ENCODE measurements at regions not wholly inside any gene's neighbourhood (a gene's known extent, or its start where the extent isn't known, plus 50 kb on each side); places are given as distances from the start of the nearest gene placed in this dataset.

GRCh38 chr14:44589180-44589579 is 82.1 kb upstream of the FSCB start:
- Histone ChIP-seq H3K27me3 (ENCODE audit: control insufficient read depth, insufficient read depth, low read length) (no peaks in the 10 kb centered on the region), H3K36me3 (replicated peaks; ENCODE audit: control insufficient read depth, insufficient read depth, low read length) (no peaks in the 10 kb centered on the region), H3K4me3 (ENCODE audit: insufficient read depth, low read depth, low read length) (no peak overlapping the region)
- no peak for DNase-seq

GRCh38 chr14:44586910-44587309 is 79.8 kb upstream of the FSCB start:
- Histone ChIP-seq H3K36me3 (replicated peaks; ENCODE audit: control insufficient read depth, insufficient read depth, low read length) (no peaks in the 10 kb centered on the region), H3K4me3 (ENCODE audit: insufficient read depth, low read depth, low read length) (no peak overlapping the region), H3K27me3 (ENCODE audit: control insufficient read depth, insufficient read depth, low read length) (no peaks in the 10 kb centered on the region)
- DNase-seq: no peak

DNA sequence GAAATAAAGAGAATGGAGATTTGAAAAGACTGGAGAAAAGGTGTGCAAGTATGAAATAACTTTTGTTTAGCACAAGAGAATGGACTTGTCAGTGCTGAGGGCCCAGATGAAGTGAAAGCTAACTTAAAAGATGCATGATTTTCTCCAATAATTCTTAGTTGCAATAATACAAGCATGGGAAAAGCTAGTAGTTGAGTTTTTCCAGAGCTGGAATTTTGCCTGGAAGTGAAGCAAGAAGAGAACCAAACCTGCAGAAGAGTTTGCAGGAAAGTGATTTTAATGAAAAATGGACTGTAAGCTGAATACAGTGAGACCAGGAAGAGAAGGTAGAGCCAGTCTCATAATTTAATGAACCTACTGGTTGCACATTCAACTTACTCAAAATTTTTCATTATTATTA is 69.3 kb upstream of the FSCB start:
- Histone ChIP-seq H3K36me3 (replicated peaks; ENCODE audit: control insufficient read depth, insufficient read depth, low read length) (no peaks in the 10 kb centered on the region), H3K4me3 (ENCODE audit: insufficient read depth, low read depth, low read length) (no peak overlapping the region), H3K27me3 (ENCODE audit: control insufficient read depth, insufficient read depth, low read length) (no peaks in the 10 kb centered on the region)
- DNase-seq: no peak

GRCh38 chr14:44567997-44568396 is 60.9 kb upstream of the FSCB start:
- DNase-seq: no peak
- Histone ChIP-seq H3K4me3 (ENCODE audit: insufficient read depth, low read depth, low read length) (no peak overlapping the region), H3K36me3 (replicated peaks; ENCODE audit: control insufficient read depth, insufficient read depth, low read length) (no peaks in the 10 kb centered on the region), H3K27me3 (ENCODE audit: control insufficient read depth, insufficient read depth, low read length) (no peaks in the 10 kb centered on the region)

- no peaks in the 10 kb centered on the region for H3K27me3 ChIP-seq (ENCODE audit: control insufficient read depth, insufficient read depth, low read length)
- no peak overlapping the region for H3K4me3 ChIP-seq (ENCODE audit: insufficient read depth, low read depth, low read length)
- H3K36me3 ChIP-seq (replicated peaks; ENCODE audit: control insufficient read depth, insufficient read depth, low read length): no peaks in the 10 kb centered on the region
- no peak for DNase-seq
Observed at GRCh38 chr14:44565968-44566367, 58.9 kb upstream of the FSCB start.

DNA sequence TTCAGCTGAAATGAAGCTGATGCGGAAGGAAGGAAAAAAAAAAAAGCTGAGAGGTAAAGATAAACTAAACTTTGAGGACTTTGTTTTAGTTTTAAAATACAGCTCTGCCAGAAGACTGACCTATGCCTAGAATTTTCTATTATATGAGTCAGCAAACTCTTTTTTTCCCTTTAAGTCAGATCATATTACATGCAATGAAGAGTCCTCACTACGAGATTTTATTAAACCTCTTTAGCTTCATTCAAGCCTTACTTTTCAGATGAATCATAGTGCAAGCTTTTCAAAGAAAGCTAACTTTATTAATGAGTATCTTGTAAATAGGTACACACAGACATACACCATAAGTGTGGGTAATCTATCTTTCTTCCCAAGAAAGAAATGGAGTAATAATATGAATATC is 57.8 kb upstream of the FSCB start:
- DNase-seq: no peak
- no peaks in the 10 kb centered on the region for H3K36me3 ChIP-seq (replicated peaks; ENCODE audit: control insufficient read depth, insufficient read depth, low read length)
- no peak overlapping the region for H3K4me3 ChIP-seq (ENCODE audit: insufficient read depth, low read depth, low read length)
- H3K27me3 ChIP-seq (ENCODE audit: control insufficient read depth, insufficient read depth, low read length): no peaks in the 10 kb centered on the region
